GM21447 (cell line): ENCODE measurements at regions not wholly inside any gene's neighbourhood (a gene's known extent, or its start where the extent isn't known, plus 50 kb on each side); places are given as distances from the start of the nearest gene placed in this dataset.

ENCODE experiments used
- ATAC-seq: cut with Tn5 transposase; IDR thresholded peaks from one replicate; pipeline ENCODE4 v1.9.1; 2021; ENCODE audit not compliant: unreplicated experiment

DNA sequence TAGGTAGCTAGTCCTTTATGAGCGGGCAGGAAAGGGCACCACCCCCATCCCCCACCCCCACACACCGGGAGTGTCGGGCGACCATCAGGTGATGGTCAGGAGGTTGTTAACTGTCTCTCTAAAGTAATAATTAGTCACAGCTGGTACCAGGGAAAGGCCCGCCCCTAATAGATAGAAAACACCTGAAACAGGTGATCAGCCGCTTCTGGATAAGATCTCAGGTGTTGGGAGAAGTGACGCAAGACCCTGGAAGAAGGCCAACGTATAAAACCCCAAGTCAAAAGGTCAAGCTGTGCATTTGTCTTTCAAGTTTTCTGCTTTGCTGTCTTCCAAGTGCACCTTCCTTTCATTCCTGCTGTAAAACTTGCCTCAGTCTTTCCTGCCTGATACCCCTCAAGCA, 59.6 kb upstream of the LINC00305 start:
- ATAC-seq, result no peak

DNA sequence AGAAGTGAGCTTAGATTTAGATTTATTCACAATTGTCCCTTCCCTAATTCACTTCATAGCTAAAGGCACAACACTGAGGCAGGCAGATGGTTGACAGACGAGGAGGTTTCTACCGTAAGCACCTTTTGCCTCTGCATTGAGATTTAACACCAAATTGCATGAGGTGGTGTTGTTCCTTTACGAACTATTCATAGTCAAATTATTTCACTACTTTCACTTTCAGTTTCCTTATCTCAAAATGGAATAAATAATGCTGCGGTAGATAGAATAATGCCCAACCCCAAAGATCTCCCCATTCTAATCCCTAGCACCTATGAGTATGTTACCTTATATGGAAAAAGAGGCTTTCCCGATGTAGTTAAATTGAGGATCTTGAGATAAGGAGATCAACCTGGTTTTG, 58.9 kb upstream of the LINC00305 start:
- ATAC-seq, result no peak

DNA sequence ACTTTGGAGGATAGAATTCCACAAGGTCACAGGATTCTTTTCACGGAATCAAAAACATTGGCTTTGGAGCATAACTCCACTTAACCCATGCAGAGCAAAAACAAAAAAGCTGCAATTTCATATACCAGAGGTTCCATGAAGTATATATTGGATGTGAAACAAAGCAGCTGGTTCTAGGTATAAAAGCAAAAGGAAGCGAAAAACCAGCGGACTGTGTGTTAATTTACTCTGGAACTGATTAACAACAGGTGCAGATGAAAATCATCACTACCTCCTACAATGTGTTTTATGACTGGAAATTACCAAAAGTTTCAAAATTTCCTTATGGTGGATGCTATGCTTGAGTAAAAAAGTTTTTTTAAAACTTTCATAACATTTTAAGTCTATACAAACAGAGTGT, 54.4 kb upstream of the LINC00305 start:
- peak; percentile 52 for ATAC-seq

DNA sequence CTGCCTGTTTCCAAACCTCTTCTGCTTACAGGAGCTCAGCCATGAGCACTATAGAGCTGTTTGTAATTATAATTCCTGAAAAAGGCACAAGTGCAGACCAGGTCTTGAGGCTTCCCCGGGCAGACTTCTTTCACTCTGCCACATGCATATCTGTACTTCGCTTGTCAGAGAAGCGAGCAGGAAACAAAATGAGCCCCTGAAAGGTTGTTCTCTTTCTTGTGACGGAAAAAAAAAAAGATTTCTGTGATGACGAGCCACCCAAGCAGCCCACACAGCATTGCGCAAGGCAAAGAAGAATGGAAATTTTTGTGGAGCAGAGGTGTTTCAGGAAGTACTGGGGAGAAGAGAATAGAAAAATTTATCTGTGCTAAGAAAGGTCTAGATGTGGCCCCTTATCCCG, 54.0 kb upstream of the LINC00305 start:
- ATAC-seq, result no peak

DNA sequence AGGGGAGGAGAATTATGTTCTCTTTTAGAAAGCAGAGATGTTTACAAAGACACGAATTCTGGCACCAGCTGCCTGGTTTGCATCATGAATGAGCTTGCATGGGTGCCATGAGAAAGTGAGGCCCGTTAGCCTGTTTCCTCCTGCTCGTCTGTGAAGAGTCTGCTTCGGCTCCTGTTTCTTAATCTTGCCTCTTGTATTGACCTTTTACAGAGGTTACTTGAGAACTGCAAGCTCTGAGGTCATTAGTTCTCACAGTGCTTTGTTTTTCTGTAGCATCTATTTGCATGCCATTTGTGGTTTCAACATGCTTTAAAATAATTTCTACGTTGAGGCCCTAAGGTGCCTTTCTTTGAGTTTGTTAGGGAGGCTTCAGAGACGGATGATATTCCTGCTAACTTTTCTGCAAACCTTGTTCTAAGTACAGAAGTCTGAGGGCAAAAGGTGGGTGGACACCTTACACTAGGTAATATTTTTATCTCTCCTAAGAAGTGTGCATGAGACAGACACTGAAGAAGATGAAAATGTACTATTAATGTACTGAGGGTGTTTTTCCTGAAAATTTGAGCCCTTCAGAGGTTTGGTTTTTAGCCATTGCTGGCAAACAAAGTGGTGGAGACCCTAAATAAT, 53.4 kb upstream of the LINC00305 start:
- peak; percentile 49 for ATAC-seq

DNA sequence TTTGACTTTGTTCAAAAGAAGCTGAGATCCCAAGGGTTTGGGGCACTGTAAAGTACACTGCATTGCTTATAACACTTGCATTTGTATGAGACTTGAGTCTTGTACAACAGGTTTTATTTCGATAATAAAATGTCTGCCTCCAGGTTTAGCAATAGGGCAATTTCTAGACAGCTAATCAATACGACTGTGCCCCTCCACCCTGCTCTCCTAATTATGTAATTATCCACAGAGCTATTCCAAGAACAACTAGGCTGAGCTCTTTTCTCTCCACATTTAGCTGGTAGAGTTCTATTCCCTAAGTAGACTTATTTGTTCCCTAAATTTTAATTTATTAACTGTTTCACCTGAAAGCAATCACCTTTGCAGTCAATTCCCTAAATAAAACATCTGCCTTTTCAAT, 52.9 kb upstream of the LINC00305 start:
- ATAC-seq, result no peak

DNA sequence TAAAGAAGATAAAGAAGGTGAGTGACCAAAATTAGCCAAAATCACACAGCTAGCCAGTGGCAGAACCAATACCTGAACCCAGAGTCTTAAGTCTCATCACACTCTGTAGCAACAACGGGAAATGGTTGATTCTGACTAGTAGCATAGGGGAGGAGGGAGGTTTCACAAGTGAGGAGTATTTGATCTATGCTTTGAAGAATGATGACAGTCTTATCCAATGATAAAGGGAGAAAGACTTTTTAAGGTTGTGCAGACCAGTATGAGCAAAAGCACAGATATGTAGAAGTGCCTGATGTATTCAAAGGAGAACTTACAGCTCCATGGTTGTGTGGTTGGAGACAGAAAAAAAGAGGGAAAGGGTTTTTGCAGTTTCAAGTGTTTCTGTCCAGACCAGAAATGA, 50.7 kb upstream of the LINC00305 start:
- ATAC-seq, result no peak
